Pancreas (tissue), 10 donors: ENCODE measurements at regions not wholly inside any gene's neighbourhood (a gene's known extent, or its start where the extent isn't known, plus 50 kb on each side); places are given as distances from the start of the nearest gene placed in this dataset.
"Not testable (repeated sequence)": the region's sequence is repeated elsewhere in the genome, so short reads cannot be mapped to it uniquely, and the experiment has no call there.

Source experiments
- ATAC-seq, 4 donors: fragments of 200-7000 bp; cut with Tn5 transposase; one replicate each; pipeline versions ENCODE4 v1.8.0 to v1.9.1; 2020; ENCODE audit warnings: mild to moderate bottlenecking in 4 of 4, moderate library complexity in 4 of 4
- DNase-seq, 6 donors: peaks; one replicate each; pipeline ENCODE4 v3.0.0-alpha.2; 2020
- FAIRE-seq: peaks from 2 replicates; lab custom pipeline; 2012; peaks lifted over from hg19 to GRCh38; lab: Jason Lieb, UNC
- H3K27ac ChIP-seq, 4 donors: fragments of 200-600 bp; sonication (generic); 1 replicate in 3 of 4; 2 replicates in 1 of 4; pipeline versions ENCODE4 v1.5.0 to v1.8.0; 2020
- H3K27me3 ChIP-seq, 4 donors: fragments of 200-600 bp; one replicate each; pipeline ENCODE4 v1.8.0; 2021
- H3K36me3 ChIP-seq, 3 donors: fragments of 200-600 bp; sonication (generic) in 1 of 3; one replicate each; pipeline versions ENCODE4 v1.5.0 to v1.8.0; 2020 to 2021
- H3K4me1 ChIP-seq, 3 donors: fragments of 200-600 bp; one replicate each; pipeline ENCODE4 v1.8.0; 2021
- H3K4me3 ChIP-seq, 4 donors: fragments of 200-600 bp; sonication (generic) in 2 of 4; one replicate each; pipeline versions ENCODE4 v1.5.0 to v1.8.0; 2020 to 2021
- H3K9me3 ChIP-seq, 4 donors: fragments of 200-600 bp; one replicate each; pipeline ENCODE4 v1.8.0; 2021
- WGBS, 2 donors: extraction: QIAGEN DNeasy Blood & Tissue Kit; methylation state at CpG; one replicate each; pipeline ENCODE4 v1.1.7; 2013; 5-methylcytosine and 5-hydroxymethylcytosine counted together
- intact Hi-C, 3 donors: fragments of 100-400 bp; cut with DNase I; formaldehyde crosslinking; loops; one replicate each; pipeline versions ENCODE4 v1.11.1 to v1.14.2; 2022
- TF ChIP-seq, protein P1 (sequence below), 4 donors: fragments of 200-600 bp; sonication (generic) in 3 of 4; IDR thresholded peaks; one replicate each; pipeline versions ENCODE4 v1.5.0 to v1.8.0; 2021; ENCODE audit warnings: antibody characterized with exemption in 4 of 4
- donor health status: healthy with polysubstance abuse.
- donor health status: DM: no; HTN: no; CAD: no; lungs with moderate emphysema.
- donor health status: DM: no; HTN: no; CAD: no.
- donor health status: control.
- donor health status: control.
- donor health status: Bipolar disorder and iron deficiency.
- donor health status: DM: yes; HTN: yes; CAD: no.
- donor health status: DM: no; HTN: no; CAD: no.
- donor health status: DM: no; HTN: no; CAD: no.
- donor health status: DM: yes; HTN: yes; CAD: no.

- TF ChIP-seq, protein P1, sequence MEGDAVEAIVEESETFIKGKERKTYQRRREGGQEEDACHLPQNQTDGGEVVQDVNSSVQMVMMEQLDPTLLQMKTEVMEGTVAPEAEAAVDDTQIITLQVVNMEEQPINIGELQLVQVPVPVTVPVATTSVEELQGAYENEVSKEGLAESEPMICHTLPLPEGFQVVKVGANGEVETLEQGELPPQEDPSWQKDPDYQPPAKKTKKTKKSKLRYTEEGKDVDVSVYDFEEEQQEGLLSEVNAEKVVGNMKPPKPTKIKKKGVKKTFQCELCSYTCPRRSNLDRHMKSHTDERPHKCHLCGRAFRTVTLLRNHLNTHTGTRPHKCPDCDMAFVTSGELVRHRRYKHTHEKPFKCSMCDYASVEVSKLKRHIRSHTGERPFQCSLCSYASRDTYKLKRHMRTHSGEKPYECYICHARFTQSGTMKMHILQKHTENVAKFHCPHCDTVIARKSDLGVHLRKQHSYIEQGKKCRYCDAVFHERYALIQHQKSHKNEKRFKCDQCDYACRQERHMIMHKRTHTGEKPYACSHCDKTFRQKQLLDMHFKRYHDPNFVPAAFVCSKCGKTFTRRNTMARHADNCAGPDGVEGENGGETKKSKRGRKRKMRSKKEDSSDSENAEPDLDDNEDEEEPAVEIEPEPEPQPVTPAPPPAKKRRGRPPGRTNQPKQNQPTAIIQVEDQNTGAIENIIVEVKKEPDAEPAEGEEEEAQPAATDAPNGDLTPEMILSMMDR (IDR thresholded peaks at IDR 0.05): no peak
- no peaks in the 10 kb centered on the region for H3K9me3 ChIP-seq
- ATAC-seq (no peak), DNase-seq (no peak), FAIRE-seq (no peak)
- no peaks in the 10 kb centered on the region for H3K36me3 ChIP-seq
- H3K4me3 ChIP-seq: no peak overlapping the region
- intact Hi-C loops: no loop called here
- H3K27ac ChIP-seq: no peak overlapping the region
- H3K27me3 ChIP-seq: no peaks in the 10 kb centered on the region
- H3K4me1 ChIP-seq: no peaks in the 10 kb centered on the region
Measured at GRCh38 chrX:51098046-51098445, 187.5 kb downstream of the BMP15 start.

- intact Hi-C loops, H3K4me1 ChIP-seq, H3K27me3 ChIP-seq, H3K9me3 ChIP-seq, ATAC-seq, H3K27ac ChIP-seq, FAIRE-seq, H3K4me3 ChIP-seq, H3K36me3 ChIP-seq: not testable (repeated sequence)
- 91 to 99% methylated on average over 17 to 48 of the region's 52 CpGs for WGBS, 2 donors
- DNase-seq: peak in 1 of 6 donors; percentile 57
Measured at GRCh38 chrX:51119058-51119926, 208.8 kb downstream of the BMP15 start.

DNA sequence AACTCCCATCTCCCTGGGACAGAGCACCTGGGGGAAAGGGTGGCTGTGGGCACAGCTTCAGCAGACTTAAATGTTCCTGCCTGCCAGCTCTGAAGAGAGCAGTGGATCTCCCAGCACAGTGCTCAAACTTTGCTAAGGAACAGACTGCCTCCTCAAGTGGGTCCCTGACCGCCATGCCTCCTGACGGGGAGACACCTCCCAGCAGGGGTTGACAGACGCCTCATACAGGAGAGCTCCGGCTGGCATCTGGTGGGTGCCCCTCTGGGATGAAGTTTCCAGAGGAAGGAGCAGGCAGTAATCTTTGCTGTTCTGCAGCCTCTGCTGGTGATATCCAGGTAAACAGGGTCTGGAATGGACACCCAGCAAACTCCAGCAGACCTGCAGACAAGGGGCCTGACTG is 206.9 kb upstream of the NUDT10 start:
- FAIRE-seq, H3K4me1 ChIP-seq, H3K36me3 ChIP-seq, H3K27me3 ChIP-seq, DNase-seq, H3K4me3 ChIP-seq, intact Hi-C loops, H3K27ac ChIP-seq, ATAC-seq, H3K9me3 ChIP-seq: not testable (repeated sequence)
- 86 to 87% methylated on average over 4 of the region's 4 CpGs for WGBS, 2 donors

- intact Hi-C loops: no loop called here
- no peaks in the 10 kb centered on the region for H3K36me3 ChIP-seq
- TF ChIP-seq, protein P1 (IDR thresholded peaks at IDR 0.05): peak; percentile 43 to 66 (median 56)
- H3K27me3 ChIP-seq: peaks cover 0 to 24% (median 0%) of the 10 kb centered on the region in 4 donors
- DNase-seq: peak in 2 of 6 donors; percentile 18 to 20
- H3K9me3 ChIP-seq: no peaks in the 10 kb centered on the region
- FAIRE-seq: no peak
- peak in 3 of 4 donors; percentile 60 to 75 (median 74) for ATAC-seq
- 26 to 38% methylated on average over 3 of the region's 3 CpGs for WGBS, 2 donors
- H3K27ac ChIP-seq: no peak overlapping the region
- no peak overlapping the region for H3K4me3 ChIP-seq
- H3K4me1 ChIP-seq: no peaks in the 10 kb centered on the region
Measured at GRCh38 chrX:51144828-51145442, 187.7 kb upstream of the NUDT10 start.

DNA sequence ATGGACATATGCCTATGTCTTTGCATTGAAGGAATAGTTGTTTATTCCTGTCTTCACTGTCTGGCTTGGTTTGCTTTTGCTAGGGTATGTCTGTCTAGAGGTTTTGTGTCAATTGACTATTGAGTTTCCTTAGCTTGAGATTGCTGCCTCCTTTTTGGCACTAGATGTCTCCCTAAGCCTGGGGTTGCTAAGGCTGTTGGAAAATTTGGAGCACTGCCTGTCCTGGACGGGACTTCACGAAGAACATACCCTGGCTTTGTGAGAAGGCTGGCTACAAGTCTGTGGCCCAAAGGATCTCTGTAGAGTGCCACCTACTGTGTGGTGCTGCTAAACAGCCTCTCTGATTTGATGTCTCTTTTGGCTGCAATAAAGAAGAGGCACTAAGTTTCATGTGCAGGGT is 183.8 kb upstream of the NUDT10 start:
- no peak overlapping the region for H3K4me3 ChIP-seq
- H3K27ac ChIP-seq: no peak overlapping the region
- no peaks in the 10 kb centered on the region for H3K36me3 ChIP-seq
- FAIRE-seq (no peak), ATAC-seq (peak in 1 of 4 donors; percentile 23), DNase-seq (no peak)
- no peaks in the 10 kb centered on the region for H3K9me3 ChIP-seq
- H3K27me3 ChIP-seq: peaks cover 0 to 12% (median 3%) of the 10 kb centered on the region in 4 donors
- no peaks in the 10 kb centered on the region for H3K4me1 ChIP-seq
- 4 to 13% methylated on average over 2 of the region's 2 CpGs for WGBS, 2 donors
- TF ChIP-seq, protein P1 (IDR thresholded peaks at IDR 0.05): no peak
- intact Hi-C loops: no loop called here
